WTC11 (cell line): ENCODE measurements at regions not wholly inside any gene's neighbourhood (a gene's known extent, or its start where the extent isn't known, plus 50 kb on each side); places are given as distances from the start of the nearest gene placed in this dataset.

Experiments used
- ATF2 ChIP-seq: sonication (generic); formaldehyde crosslinking; IDR thresholded peaks from 2 replicates; pipeline ENCODE4 v1.8.1; 2022; ENCODE audit warnings: low read depth, missing genetic modification reagents, borderline replicate concordance
- CTCF ChIP-seq: fragments of 200-600 bp; IDR thresholded peaks from 2 replicates; pipeline ENCODE4 v1.8.0; 2022; ENCODE audit warnings: antibody characterized with exemption
- SMAD4 ChIP-seq: sonication (generic); formaldehyde crosslinking; IDR thresholded peaks from 2 replicates; pipeline ENCODE4 v1.8.0; 2022; ENCODE audit warnings: mild to moderate bottlenecking, missing genetic modification reagents

GRCh38 chr1:100604372-100604771 lies 66.4 kb downstream of the GPR88 start:
- TF ChIP-seq SMAD4 (CRISPR knock-in tag) (no peak), ATF2 (CRISPR knock-in tag) (no peak), CTCF (no peak)
